ENCODE measurements at regions not wholly inside any gene's neighbourhood (a gene's known extent, or its start where the extent isn't known, plus 50 kb on each side); places are given as distances from the start of the nearest gene placed in this dataset.
A peak's percentile ranks its signal among the peaks of the same experiment; 100 is the strongest.
"Not testable (repeated sequence)": the region's sequence is repeated elsewhere in the genome, so short reads cannot be mapped to it uniquely, and the experiment has no call there.

DNA sequence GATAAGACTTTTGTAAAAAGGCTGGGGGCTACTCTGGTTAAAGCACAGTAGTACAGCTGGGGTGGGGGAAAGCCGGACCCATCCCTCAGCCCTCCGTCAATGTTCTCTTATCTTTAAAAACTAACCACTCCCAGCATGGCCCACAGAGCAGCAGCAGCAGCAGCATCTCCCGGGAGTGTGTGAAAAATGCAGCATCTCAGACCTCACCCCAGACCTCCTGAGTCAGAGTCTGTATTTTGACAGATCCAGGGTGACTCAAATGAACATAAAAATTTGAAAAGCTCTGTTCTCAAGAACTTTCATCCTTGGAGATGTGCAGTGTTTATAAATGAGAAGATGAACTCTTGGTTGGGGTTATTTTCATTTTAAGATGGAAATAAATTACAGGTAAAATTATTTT is 277.7 kb upstream of the ECI2 start:
- Mint-ChIP-seq H3K4me3 (no peak overlapping the region), H3K27ac (no peak overlapping the region), H3K9me3 (peaks cover 11% of the 10 kb centered on the region), H3K36me3 (ENCODE audit: low read depth) (peaks cover 10% of the 10 kb centered on the region), H3K4me1 (ENCODE audit: low read depth) (peaks cover 12% of the 10 kb centered on the region), H3K27me3 (no peaks in the 10 kb centered on the region)
- intact Hi-C loops (cut with micrococcal nuclease) = no loop called here

DNA sequence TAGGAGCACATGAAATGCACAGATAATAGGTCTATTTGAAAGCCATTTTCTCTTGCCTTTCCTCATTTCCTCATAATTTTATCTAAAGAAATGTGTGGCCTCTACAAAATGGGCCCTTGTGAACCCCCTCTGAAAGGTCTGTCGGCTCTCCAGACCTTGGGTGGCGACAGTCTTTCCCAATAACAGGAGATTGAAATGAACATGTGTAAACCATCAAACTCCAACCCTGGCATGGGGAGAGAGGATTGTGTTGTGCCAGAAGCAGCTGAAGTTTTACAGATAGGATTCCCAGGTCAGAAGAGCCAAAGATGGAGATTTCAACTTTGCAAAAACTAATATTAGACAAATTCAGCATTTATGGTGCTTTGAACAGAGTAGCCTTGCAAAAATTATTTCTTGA is 277.1 kb upstream of the ECI2 start:
- H3K4me1 Mint-ChIP-seq (ENCODE audit: low read depth) = peaks cover 18% of the 10 kb centered on the region
- no peak overlapping the region for H3K27ac Mint-ChIP-seq
- no peaks in the 10 kb centered on the region for H3K27me3 Mint-ChIP-seq
- peaks cover 10% of the 10 kb centered on the region for H3K36me3 Mint-ChIP-seq (ENCODE audit: low read depth)
- intact Hi-C loops (cut with micrococcal nuclease) = no loop called here
- peaks cover 12% of the 10 kb centered on the region for H3K9me3 Mint-ChIP-seq
- no peak overlapping the region for H3K4me3 Mint-ChIP-seq

GRCh38 chr6:4412077-4412476 is 276.7 kb upstream of the ECI2 start:
- Mint-ChIP-seq H3K4me3 (no peak overlapping the region), H3K9me3 (peaks cover 16% of the 10 kb centered on the region), H3K4me1 (ENCODE audit: low read depth) (peaks cover 22% of the 10 kb centered on the region), H3K27me3 (no peaks in the 10 kb centered on the region), H3K36me3 (ENCODE audit: low read depth) (peaks cover 12% of the 10 kb centered on the region), H3K27ac (no peak overlapping the region)
- intact Hi-C loops (cut with micrococcal nuclease) = no loop called here

GRCh38 chr6:4407710-4408109 is 272.3 kb upstream of the ECI2 start:
- intact Hi-C loops (cut with micrococcal nuclease) = loop anchor here (10.0 kb wide), 1 partner anchor 103 kb away; no protein-coding TSS in a partner anchor
- Mint-ChIP-seq H3K9me3 (peaks cover 27% of the 10 kb centered on the region), H3K36me3 (ENCODE audit: low read depth) (peaks cover 22% of the 10 kb centered on the region), H3K27ac (peak overlapping the region; percentile 81), H3K4me1 (ENCODE audit: low read depth) (peaks cover 37% of the 10 kb centered on the region)
- H3K27me3 Mint-ChIP-seq, H3K4me3 Mint-ChIP-seq: not testable (repeated sequence)

GRCh38 chr6:4405621-4406212 is 270.3 kb upstream of the ECI2 start:
- peaks cover 14% of the 10 kb centered on the region for H3K27me3 Mint-ChIP-seq
- peaks cover 22% of the 10 kb centered on the region for H3K36me3 Mint-ChIP-seq (ENCODE audit: low read depth)
- peaks cover 43% of the 10 kb centered on the region for H3K4me1 Mint-ChIP-seq (ENCODE audit: low read depth)
- H3K27ac Mint-ChIP-seq = peak overlapping the region; percentile 81
- intact Hi-C loops (cut with micrococcal nuclease) = loop anchor here (10.0 kb wide), 1 partner anchor 101 kb away; no protein-coding TSS in a partner anchor
- no peak overlapping the region for H3K4me3 Mint-ChIP-seq
- H3K9me3 Mint-ChIP-seq = peaks cover 27% of the 10 kb centered on the region

GRCh38 chr6:4404415-4404814 is 269.0 kb upstream of the ECI2 start:
- Mint-ChIP-seq H3K27ac (no peak overlapping the region), H3K27me3 (peaks cover 20% of the 10 kb centered on the region), H3K4me1 (ENCODE audit: low read depth) (peaks cover 43% of the 10 kb centered on the region), H3K9me3 (peaks cover 27% of the 10 kb centered on the region), H3K36me3 (ENCODE audit: low read depth) (peaks cover 22% of the 10 kb centered on the region), H3K4me3 (no peak overlapping the region)
- intact Hi-C loops (cut with micrococcal nuclease) = loop anchor here (10.0 kb wide), 1 partner anchor 100 kb away; no protein-coding TSS in a partner anchor

DNA sequence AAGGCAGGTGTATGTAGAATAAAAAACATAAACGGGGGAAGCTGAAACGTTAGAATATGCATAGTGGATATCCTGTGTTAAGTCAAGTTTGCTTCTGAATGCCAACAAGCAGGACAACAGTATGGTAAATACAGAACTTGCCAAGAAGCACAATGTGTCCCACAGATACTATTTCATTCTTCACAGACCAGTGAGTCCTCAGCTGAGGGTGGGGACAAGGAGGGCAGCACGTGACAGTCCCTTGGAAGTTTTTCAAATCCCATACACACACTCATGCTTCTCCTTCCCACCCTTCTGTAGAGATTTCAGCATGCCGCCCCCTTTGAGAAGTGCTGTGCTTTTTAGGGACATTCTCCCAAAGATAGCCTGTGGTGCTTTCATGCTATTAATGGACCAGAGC is 268.5 kb upstream of the ECI2 start:
- intact Hi-C loops (cut with micrococcal nuclease) = loop anchor here (10.0 kb wide), 1 partner anchor 99 kb away; no protein-coding TSS in a partner anchor
- Mint-ChIP-seq H3K27ac (no peak overlapping the region), H3K4me1 (ENCODE audit: low read depth) (peaks cover 39% of the 10 kb centered on the region), H3K4me3 (no peak overlapping the region), H3K9me3 (peaks cover 24% of the 10 kb centered on the region), H3K27me3 (peaks cover 20% of the 10 kb centered on the region), H3K36me3 (ENCODE audit: low read depth) (peaks cover 20% of the 10 kb centered on the region)

- peaks cover 22% of the 10 kb centered on the region for H3K27me3 Mint-ChIP-seq
- H3K4me1 Mint-ChIP-seq (ENCODE audit: low read depth) = peaks cover 32% of the 10 kb centered on the region
- peaks cover 13% of the 10 kb centered on the region for H3K36me3 Mint-ChIP-seq (ENCODE audit: low read depth)
- H3K9me3 Mint-ChIP-seq = peaks cover 17% of the 10 kb centered on the region
- intact Hi-C loops (cut with micrococcal nuclease) = loop anchor here (10.0 kb wide), 1 partner anchor 98 kb away; no protein-coding TSS in a partner anchor
- no peak overlapping the region for H3K4me3 Mint-ChIP-seq
- H3K27ac Mint-ChIP-seq = no peak overlapping the region
Observed at GRCh38 chr6:4403023-4403752, 267.8 kb upstream of the ECI2 start.

- no peak overlapping the region for H3K27ac Mint-ChIP-seq
Observed at GRCh38 chr6:4402477-4402976, 267.2 kb upstream of the ECI2 start.

DNA sequence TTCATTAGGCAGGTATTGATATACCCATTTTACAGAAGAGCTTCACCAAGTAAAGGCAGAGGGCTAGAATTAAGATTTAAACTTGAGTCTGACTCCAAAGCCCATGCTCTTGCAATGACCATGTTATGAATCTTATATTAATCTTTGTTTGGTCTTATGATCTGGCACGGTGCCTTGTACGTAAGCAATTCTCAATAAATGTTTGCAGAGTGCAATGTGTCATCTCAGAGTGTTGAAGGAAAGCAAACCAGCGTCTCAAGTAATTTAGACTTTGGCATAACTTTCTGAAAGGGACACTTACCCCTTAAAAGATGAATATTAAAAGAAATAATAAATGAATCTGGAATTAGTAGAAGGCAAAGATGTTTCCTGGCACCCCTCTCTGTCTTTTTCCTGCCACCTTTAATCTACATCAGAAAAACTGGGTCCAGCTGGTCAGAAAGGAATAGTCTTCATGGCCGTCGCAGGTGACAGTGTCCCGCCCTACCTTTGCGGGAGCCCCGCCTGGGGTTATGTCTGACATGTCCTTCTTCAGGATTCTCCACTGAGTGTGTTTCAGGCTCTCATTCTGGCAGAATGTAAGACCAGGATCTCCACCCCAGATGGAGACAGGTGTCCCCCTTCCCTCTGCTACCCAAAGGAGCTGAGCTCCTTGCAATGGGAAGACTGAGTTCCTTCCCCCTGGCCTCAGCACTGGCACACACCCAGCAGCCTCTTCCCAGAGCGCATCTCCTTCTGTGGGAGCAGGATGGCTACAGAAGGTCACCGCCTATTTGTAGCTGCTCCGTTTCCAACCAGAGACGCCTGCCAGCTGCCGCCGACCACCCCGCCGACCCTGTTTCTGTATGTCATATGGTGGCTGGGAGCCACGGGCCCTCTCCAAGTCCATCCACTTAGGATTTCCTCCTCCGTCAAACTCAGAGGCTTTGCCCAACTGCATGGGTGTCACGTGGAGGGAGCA is 266.3 kb upstream of the ECI2 start:
- H3K36me3 Mint-ChIP-seq (ENCODE audit: low read depth) = peaks cover 6% of the 10 kb centered on the region
- H3K4me3 Mint-ChIP-seq = no peak overlapping the region
- H3K4me1 Mint-ChIP-seq (ENCODE audit: low read depth) = peaks cover 17% of the 10 kb centered on the region
- intact Hi-C loops (cut with micrococcal nuclease) = loop anchor here (10.0 kb wide), 1 partner anchor 97 kb away; no protein-coding TSS in a partner anchor
- H3K27me3 Mint-ChIP-seq = peaks cover 24% of the 10 kb centered on the region
- H3K27ac Mint-ChIP-seq = no peak overlapping the region
- H3K9me3 Mint-ChIP-seq = peaks cover 8% of the 10 kb centered on the region

More at GRCh38 chr6:4402477-4402976, 267.2 kb upstream of the ECI2 start:
- Mint-ChIP-seq H3K27me3 (peaks cover 24% of the 10 kb centered on the region), H3K4me1 (ENCODE audit: low read depth) (peaks cover 26% of the 10 kb centered on the region), H3K4me3 (no peak overlapping the region), H3K36me3 (ENCODE audit: low read depth) (peaks cover 12% of the 10 kb centered on the region), H3K9me3 (peaks cover 16% of the 10 kb centered on the region)
- intact Hi-C loops (cut with micrococcal nuclease) = loop anchor here (10.0 kb wide), 1 partner anchor 98 kb away; no protein-coding TSS in a partner anchor

- peaks cover 25% of the 10 kb centered on the region for H3K27me3 Mint-ChIP-seq
- no peaks in the 10 kb centered on the region for H3K9me3 Mint-ChIP-seq
- no peak overlapping the region for H3K4me3 Mint-ChIP-seq
- H3K36me3 Mint-ChIP-seq (ENCODE audit: low read depth) = no peaks in the 10 kb centered on the region
- intact Hi-C loops (cut with micrococcal nuclease) = loop anchor here (10.0 kb wide), 1 partner anchor 95 kb away; no protein-coding TSS in a partner anchor
- H3K27ac Mint-ChIP-seq = no peak overlapping the region
- peaks cover 13% of the 10 kb centered on the region for H3K4me1 Mint-ChIP-seq (ENCODE audit: low read depth)
Observed at GRCh38 chr6:4399656-4400055, 264.3 kb upstream of the ECI2 start.

- no peaks in the 10 kb centered on the region for H3K9me3 Mint-ChIP-seq
- intact Hi-C loops (cut with micrococcal nuclease) = no loop called here
- no peak overlapping the region for H3K27ac Mint-ChIP-seq
- H3K27me3 Mint-ChIP-seq = peaks cover 25% of the 10 kb centered on the region
- H3K4me3 Mint-ChIP-seq = no peak overlapping the region
- no peaks in the 10 kb centered on the region for H3K36me3 Mint-ChIP-seq (ENCODE audit: low read depth)
- H3K4me1 Mint-ChIP-seq (ENCODE audit: low read depth) = peaks cover 15% of the 10 kb centered on the region
Observed at GRCh38 chr6:4398791-4399190, 263.4 kb upstream of the ECI2 start.

DNA sequence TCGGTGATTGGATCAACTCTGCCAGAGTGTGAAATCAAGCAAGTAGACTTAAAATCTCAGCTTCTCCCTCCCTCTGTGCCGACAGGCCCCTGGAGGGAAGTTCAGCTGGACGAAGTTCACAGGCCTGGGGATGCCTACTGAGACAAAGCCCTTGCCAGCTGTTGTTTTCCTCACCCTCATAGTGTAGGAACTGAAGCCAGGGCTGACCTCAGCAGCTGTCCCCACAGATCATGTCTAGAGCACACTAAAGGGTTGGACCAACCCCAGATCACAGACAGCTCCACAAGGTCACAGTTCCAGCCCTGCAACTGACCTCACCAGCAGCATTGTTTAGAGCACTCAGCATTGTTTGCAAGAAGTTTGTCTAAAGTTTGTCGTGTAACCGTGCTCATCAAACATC is 261.9 kb upstream of the ECI2 start:
- Mint-ChIP-seq H3K27ac (no peak overlapping the region), H3K4me3 (no peak overlapping the region), H3K4me1 (ENCODE audit: low read depth) (peaks cover 9% of the 10 kb centered on the region), H3K27me3 (peaks cover 21% of the 10 kb centered on the region), H3K9me3 (no peaks in the 10 kb centered on the region), H3K36me3 (ENCODE audit: low read depth) (no peaks in the 10 kb centered on the region)
- intact Hi-C loops (cut with micrococcal nuclease) = no loop called here
